ENCODE measurements at regions not wholly inside any gene's neighbourhood (a gene's known extent, or its start where the extent isn't known, plus 50 kb on each side); places are given as distances from the start of the nearest gene placed in this dataset.
"Not testable (repeated sequence)": the region's sequence is repeated elsewhere in the genome, so short reads cannot be mapped to it uniquely, and the experiment has no call there.

DNA sequence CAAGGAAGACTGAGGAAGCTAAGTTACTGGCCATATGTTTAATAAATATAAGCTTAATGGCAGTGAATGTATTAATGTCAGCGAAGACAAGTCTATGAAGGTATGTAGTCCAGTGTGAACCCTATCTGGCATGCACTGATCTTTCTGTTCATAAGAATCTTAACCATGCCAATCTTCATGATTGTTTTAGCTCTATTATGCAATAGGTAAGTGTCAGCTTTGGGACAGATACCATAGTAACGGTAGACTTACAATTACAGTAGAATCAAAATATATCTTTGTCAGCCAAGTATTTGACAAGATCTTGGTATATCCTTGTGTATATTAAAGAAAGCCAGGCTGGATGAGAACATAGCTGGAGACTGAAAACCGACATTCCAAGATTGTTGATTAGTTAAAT lies 428.5 kb downstream of the SPRY2 start:
- no peak for DNase-seq (ENCODE audit: low read depth)

DNA sequence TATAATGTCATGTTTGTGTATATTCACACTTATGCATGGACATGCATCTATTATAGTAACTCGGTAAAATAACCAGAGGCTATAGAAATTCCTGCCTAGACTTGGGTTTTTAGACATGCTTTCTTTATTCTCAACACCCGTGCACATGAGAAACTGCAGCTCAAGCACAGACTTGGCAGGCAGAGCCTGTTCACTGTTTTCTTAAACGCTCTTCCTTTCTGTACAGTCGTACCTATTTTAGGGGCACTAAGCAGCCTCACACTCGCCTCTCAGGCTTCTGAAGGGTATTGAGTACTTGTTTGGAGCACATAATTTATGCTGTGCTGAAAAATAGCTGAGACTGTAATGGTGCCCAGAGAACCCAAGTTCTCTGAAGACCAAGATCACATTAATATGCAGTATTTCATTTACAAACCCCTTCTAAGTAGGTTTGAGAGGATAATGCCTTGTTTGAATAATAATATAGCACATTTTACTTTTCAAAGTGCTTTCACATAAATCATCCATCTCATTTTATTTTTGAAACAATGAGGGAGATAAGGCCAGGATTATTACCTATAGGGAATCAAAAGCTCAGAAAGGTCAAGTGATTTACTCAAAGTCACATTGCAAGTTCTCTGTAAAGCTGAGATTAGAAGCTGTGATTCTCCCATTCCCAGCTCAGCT lies 429.9 kb downstream of the SPRY2 start:
- DNase-seq (ENCODE audit: low read depth): no peak

DNA sequence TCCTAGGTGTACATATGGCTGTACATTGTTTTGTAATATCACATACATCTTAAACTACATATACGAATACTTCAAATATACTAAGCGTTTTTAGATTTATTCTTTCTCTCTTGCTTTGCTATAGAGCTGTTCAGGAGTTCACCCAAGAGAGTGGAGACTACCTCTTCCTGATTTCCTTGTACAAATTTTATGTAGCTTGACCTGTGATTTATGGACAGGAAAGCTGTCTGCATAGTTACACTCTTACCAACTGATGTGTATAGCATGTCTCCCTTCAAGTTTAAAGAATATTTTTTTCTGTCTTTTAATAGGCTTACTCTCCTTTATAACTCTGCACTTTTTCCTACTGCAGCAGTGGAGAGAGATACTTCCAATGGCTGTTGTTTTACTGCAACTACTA lies 428.7 kb downstream of the NDFIP2 start:
- no peak for DNase-seq (ENCODE audit: low read depth)

DNA sequence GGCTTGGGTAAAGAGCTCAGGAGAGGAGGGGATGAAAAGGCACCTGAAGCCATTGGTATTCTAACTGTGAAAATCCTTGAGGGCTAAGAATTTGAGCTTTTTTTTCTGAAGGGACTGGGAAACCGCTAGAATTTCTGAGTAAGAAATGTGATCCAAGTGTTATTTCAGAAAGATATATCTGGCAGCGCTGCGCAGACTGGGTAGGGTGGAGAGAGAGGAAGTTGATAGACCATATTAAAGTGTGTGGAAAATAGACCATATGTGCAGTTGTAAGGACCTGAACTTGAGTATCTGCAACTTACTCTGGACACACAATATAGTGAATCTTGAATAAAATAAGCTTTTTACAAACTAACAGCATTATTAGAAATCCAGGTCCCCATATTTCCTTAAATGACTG lies 427.4 kb downstream of the NDFIP2 start:
- no peak for DNase-seq (ENCODE audit: low read depth)

DNA sequence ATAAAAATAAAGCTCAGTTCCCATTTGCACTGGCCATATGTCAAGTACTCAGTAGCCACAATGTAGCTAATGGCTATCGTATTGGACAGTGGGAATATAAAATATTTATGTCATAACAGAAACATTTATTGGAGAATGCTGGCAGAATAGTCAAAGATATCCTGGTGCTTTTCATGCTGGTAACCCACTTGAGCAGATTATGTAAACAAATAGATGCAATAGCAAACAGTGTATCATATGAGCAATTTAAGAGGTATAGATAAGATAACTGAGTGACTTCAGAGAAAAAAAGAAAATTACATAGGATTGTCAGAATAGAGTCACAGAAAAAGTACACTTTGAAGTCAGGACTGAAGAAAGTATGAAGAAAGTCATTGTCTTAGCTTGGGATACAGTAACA lies 426.6 kb downstream of the NDFIP2 start:
- DNase-seq (ENCODE audit: low read depth): no peak

DNA sequence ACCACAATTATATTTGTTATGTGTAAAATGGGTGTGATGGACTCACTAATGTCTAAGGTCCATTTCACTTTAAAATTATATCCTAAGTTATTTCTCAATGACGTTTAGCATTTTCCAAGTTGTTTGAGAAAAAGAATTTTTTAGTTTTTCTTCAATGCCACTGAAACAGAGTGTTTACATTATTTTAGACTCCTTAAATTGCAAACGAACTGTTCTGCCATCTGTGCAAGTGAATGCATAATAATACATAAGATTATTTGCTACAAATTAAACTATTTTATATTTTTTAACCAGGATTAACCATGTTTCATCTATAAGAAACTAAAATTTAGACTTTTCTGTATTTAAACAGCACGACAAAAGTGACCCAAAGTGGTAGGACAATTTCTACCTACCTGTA lies 425.4 kb downstream of the NDFIP2 start:
- DNase-seq (ENCODE audit: low read depth): no peak

DNA sequence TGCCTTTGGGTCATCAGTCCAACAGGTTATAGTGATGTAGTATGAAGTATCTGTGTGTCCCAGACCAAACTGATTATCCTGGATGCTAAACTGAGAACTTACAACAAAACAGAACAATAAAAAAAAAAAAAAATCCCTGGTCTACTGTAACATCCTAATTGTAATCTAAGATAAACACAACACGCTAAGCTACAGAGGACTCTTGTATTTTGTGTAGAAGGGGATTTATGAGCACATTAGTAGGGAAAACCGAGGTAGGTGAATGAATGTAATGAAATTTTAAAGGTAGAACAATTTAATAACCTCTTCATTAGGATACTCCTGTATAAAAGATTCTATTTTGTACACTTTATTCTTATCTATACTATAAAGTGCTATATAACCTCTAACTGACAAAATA lies 424.1 kb downstream of the NDFIP2 start:
- no peak for DNase-seq (ENCODE audit: low read depth)

DNA sequence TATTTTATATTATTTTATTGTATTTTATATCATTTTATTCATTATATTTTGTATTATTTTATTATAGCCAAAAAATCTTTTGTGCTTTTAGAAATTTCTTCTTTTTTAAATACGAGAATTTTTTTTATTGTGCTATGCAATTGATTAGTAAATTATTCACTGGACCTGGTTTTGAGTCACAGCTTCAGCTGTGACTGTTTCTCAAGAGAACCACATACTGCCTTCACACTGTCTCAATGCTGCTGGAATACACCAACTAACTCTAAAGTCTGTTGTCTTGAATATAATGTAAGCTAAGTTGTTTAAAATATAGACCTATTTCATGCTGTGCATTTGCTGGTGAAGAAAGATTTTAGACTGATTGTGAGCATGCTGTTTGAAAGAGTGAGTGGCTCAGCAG lies 423.6 kb downstream of the NDFIP2 start:
- DNase-seq (ENCODE audit: low read depth): no peak

DNA sequence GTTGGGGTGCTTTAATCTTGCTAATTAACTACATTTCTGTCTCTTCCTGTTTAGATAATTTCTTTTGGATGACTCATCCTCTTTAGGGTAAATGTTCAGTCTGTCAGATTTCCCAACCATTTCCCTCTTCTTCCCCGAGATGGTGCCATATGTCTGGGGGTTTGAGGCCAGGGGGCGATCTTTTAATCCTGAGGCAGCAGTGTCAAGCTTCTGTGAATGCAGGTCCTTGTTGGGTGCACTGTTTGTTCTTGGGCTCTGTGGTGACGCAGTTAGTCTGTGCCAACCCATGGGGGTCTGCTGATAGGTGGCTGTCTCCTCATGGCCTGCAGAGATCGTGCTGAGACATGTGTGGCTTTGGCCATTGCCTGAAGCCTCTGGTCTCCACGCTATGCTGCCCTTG lies 420.4 kb downstream of the NDFIP2 start:
- no peak for DNase-seq (ENCODE audit: low read depth)

DNA sequence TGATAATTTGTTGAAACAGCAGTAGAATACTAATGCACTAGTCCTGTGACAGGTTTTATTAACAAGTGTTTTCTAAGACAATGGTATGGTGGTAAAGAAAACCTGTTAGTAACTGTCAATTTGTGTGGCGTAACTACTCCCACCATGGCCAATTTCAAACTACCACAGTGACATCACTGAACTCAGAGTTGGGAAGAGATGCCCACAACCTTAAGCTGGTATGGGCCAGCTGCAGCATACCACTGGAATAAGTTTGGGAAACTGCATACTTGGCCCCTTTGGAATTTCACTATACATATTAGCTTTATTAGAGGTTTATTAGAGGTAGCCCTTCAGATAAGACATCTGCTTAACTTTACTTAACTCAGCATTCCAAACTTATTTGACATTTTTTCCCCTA lies 419.4 kb downstream of the NDFIP2 start:
- no peak for DNase-seq (ENCODE audit: low read depth)

DNA sequence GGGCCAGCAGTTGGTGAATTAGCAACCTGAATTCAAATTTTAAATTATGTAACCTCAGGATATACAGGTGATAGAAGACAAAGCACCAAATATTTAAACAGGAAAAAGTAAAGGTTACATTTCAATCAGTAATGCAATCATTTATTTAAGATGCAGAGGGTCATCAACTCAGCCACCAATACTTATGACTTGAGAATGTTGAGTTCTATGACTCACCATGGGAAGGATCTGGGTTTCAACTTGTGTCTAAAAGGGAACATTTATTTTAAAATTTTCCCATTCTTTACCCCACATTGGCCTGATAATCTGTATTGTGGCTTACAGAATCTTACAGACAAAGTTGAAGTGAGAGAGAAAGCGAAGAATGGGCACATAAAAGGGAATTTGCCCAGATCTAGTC lies 418.0 kb downstream of the NDFIP2 start:
- DNase-seq (ENCODE audit: low read depth): no peak

DNA sequence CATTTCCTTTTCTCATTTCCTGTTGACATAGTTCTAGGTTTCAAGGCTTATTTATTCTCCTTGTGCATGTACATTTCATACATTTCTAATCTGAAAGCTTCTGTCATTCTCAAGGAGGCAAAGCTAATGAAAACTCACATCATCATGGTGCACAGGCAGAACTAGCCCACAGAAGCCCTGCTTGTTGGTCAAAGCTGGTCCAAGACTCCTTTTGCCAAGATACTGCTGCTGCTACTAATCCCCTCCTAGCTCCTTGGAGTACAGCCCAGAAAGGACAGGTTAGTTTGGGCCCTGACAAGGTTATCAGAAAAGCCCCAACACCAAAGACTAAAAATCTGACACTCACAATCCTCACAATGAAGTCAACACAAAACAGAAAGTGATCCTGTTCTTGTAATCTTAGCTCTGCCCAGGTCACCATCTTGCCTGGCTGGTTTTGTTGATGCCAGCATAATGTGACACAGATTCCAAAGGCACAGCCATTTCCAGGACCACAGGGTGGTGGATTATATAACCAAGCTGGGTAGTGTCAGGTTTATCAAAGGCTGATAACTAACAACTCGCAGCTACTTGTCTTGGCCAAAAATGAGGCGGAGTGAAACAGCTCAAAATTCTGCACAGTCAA lies 417.4 kb downstream of the NDFIP2 start:
- DNase-seq (ENCODE audit: low read depth): no peak

DNA sequence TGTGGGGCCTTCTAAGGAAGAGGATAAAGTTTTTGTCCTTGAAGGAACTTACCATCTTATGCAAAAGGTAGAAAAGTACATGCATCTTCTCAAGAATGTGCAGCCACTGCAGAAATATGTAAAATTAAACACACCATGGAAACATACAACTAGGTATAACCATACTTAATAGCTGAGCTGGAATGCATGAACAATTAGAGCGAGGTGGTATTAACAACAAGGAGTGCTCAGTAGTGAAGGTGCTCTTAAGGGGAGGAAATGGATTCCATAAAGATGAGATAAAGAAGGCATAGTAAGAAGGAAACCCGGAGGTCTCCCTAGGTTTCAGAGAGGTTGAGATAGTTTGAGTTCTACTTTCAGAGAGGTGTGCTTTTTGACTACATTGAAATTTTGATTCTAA lies 415.9 kb downstream of the NDFIP2 start:
- no peak for DNase-seq (ENCODE audit: low read depth)

DNA sequence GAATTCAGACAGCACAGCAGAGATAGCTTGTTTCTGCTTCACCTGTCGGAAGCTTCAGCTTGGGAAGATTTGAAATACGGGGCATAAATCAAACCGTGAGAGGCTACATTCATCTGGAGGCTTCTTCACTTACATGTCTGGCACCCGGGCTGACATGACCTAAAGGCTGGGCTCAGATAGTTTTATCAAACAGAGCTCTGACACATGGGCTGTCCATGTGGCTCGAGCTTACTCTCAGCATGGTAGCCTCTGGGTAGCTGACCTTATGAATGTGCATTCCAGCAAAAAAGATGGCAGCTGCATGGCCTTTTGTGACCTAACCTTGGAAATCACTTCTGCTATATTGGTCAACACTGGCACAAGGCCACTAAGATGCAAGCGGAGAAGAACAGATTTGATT lies 414.5 kb downstream of the NDFIP2 start:
- no peak for DNase-seq (ENCODE audit: low read depth)

DNA sequence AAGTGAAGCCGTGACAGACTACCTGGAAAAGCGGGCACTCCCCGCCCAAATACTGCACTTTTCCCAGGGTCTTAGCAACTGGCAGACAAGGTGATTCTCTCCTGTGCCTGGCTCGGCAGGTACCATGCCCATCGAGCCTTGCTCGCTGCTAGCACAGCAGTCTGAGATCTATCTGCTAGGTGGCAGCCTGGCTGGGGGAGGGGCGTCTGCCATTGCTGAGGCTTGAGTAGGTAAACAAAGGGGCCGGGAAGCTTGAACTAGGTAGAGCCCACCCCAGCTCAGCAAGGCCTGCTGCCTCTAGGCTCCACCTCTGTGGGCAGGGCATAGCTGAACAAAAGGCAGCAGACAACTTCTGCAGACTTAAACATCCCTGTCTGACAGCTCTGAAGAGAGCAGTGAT lies 406.3 kb downstream of the NDFIP2 start:
- not testable (repeated sequence) for DNase-seq (ENCODE audit: low read depth)

DNA sequence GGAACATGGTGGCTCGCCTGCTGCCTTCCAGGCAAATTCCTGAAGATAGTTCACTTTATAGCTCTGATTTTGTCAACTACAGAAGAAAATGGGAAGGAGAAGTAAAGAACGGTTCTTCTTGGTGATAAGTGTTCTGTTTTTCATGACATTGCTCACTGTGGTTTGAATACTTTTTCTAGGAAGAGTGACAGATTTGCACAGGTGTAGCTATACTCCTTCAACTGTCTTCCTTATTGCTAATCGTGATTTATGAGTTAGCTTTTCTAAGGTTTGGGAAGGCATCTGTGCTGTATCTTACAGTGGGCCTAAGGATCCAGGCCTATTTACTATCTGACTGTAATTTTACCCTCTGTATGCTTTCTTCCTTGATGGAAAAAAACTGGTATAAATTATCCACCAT lies 405.6 kb downstream of the NDFIP2 start:
- no peak for DNase-seq (ENCODE audit: low read depth)

DNA sequence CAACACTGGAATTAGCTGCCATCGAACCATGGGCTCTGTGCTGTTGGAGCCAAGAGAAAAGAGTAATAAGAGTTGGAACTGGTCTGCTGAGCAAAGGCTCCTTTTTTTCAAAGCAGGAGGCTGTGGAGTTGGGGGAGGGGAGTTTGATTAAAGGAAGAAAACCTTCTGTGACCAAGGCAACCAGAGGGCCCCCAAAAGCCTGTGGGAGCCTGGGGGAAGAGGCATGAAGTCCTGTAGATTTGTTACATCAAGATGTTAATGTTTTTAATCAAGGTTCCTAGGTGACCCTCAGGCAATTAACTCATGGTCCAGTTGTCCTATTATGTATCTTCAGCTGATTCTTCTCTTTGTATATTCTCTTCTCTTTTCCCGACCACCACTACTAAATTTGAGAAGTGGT lies 403.9 kb downstream of the NDFIP2 start:
- no peak for DNase-seq (ENCODE audit: low read depth)

DNA sequence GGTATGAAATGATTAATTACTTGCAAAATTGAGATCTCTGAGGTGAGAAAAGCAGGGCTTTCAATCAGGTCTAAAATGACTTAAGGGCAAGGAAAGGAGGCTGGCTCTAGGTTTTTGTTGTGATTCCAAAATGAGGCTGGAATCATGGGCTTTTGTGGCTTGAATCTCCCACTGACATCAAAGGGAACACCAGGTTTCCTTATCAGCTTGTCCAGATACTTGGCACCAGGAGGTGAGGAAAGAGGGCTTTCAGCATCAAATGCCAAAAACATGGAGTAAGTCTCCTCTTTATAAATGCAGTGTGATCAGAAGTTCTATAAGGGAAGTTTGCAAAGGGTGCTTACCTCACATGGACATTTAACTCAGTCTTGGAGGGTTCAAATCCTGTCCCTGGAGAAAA lies 402.3 kb downstream of the NDFIP2 start:
- DNase-seq (ENCODE audit: low read depth): no peak

DNA sequence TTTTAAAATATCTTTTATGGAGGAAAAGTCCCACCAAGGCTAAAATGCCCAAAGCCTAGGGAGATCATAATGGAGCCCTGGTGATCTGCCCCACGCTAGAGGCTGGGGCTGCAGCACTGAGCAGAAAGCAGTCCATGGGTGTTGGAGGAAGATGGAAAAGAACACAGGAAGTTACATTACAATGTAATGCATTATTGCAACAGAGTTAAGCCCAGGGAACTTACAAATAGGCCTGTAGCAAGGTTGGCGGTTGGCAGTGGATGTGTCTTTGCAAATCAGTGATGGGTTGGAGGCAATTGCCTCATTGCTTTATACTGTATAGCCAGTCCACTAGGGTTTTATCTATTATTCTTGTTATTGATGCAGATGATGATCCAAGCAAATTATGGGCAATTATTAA lies 399.9 kb downstream of the NDFIP2 start:
- DNase-seq (ENCODE audit: low read depth): no peak

DNA sequence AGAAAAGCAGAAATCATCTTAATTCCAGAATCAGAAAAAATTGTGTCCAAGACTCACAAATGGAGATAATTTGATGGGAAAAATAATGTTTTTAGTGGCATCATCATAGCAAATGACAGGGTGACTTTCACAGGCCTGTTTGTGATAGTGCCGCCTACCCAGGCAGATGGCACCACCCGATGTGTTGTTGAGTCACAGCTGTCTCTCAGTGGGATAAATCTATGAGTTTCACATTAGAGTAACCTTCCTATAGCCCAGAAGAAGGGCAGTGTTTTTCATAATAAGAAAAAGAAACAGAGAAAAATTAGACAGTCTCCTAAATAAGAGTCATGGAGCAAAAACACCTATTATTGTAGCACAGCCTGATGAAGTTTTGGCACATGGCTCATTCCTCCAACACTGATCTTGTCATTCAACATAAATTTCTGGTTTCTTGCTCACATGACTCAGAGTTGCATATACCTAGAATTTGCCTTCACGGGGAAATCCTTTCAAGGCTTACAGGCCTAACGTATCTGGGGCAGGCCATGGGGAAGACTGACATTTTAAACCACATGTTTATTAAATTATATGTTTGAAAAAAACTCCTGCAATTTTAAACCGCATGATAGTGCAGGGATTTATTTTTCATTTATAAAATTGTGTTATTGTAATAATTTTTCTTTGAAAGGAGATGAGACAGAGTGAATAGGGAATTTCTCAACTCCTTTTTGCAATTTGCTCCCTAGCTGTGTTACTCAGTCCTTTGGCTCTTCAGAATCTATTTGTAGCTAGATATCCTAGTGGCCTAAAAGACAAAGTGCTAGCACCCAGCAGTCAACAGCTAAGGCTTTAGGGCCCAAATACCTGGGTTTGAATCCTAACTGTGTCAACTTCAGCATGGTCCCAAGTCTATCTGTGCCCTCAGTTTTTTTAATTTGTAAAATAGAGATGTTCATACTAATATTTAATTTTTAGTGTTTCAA lies 393.7 kb downstream of the NDFIP2 start:
- no peak for DNase-seq (ENCODE audit: low read depth)

DNA sequence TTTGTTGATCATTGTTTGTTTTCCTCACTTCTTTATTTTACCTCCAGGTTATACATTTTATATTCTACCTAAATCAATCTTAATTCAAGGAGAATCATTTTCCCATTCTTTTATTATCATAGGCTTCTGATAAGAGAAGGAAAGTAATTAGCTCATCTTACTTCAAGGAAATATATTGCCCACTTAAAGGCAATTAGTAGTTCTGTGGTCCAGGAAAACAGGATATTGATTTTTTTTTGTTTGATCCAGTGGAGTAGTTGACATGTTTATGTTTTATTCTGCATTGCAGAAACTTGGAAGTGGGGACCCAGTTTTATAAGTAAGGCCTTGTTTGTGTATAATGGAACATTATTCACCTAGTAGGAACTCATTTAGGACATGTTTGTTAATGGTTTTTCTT lies 390.6 kb downstream of the NDFIP2 start:
- no peak for DNase-seq (ENCODE audit: low read depth)

DNA sequence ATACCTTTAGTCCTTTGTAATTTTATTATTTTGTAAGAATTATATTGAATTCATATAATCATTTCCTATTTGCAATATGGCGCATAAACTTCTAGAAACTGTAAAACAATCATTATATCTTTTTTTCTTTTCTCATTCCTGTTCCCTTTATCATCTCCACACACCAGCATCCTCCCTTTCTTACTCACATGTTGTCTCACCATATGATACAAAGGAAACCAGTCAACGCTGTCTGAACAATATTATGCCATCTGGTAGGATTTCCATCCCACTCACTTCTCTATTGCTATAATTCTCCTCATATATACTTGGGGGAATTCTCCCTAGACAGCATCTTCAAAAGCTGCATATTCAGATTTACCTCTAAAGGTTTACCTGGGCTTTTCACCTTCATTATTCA lies 389.8 kb downstream of the NDFIP2 start:
- DNase-seq (ENCODE audit: low read depth): no peak

DNA sequence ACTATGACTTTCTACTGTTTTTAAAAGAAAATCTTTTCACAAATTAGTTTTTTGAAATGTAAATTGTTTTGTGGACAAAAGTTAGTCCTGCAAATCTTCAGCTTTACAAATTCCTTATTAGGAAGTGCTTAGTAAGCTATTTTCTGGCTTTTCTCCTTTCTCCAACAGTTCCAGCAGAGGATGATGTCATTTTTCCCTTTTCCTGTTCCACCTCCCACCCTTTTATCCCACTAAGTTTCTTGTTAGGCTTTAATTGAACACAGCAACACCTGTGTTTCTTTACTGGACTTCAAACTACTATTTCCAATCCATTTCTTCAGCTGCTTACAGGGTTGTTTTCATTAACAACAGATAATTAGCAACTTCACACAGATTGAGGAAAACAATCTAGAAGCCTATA lies 389.2 kb downstream of the NDFIP2 start:
- no peak for DNase-seq (ENCODE audit: low read depth)
